Esophagus (tissue), 2 donors: ENCODE measurements at regions not wholly inside any gene's neighbourhood (a gene's known extent, or its start where the extent isn't known, plus 50 kb on each side); places are given as distances from the start of the nearest gene placed in this dataset.

Source experiments
- H3K27ac ChIP-seq, 2 donors: one replicate each; pipeline ENCODE4 v1.5.1; 2013; ENCODE audit warnings: low read depth in 2 of 2, mild to moderate bottlenecking in 2 of 2, inconsistent platforms in 1 of 2, low read length in 1 of 2, moderate library complexity in 1 of 2
- H3K27me3 ChIP-seq, 2 donors: one replicate each; pipeline ENCODE4 v1.6.1; 2013; ENCODE audit warnings: low read length in 2 of 2, control low read depth in 1 of 2, mild to moderate bottlenecking in 1 of 2; ENCODE audit not compliant: insufficient read depth in 2 of 2, control insufficient read depth in 1 of 2
- H3K36me3 ChIP-seq, 2 donors: one replicate each; pipeline ENCODE4 v1.6.1; 2013; ENCODE audit warnings: low read length in 1 of 2; ENCODE audit not compliant: control insufficient read depth in 2 of 2, insufficient read depth in 2 of 2
- H3K4me1 ChIP-seq, 2 donors: one replicate each; pipeline ENCODE4 v1.6.1; 2013; ENCODE audit warnings: low read length in 1 of 2; ENCODE audit not compliant: control insufficient read depth in 2 of 2, insufficient read depth in 2 of 2
- H3K4me3 ChIP-seq, 2 donors: one replicate each; pipeline ENCODE4 v1.5.1; 2013; ENCODE audit warnings: low read length in 2 of 2, mild to moderate bottlenecking in 2 of 2, low read depth in 1 of 2, moderate library complexity in 1 of 2
- H3K9me3 ChIP-seq, 2 donors: one replicate each; pipeline ENCODE4 v1.6.1; 2013; ENCODE audit warnings: mild to moderate bottlenecking in 2 of 2, low read depth in 1 of 2, low read length in 1 of 2, moderate library complexity in 1 of 2; ENCODE audit not compliant: control insufficient read depth in 2 of 2, insufficient read depth in 1 of 2
- WGBS, 2 donors: extraction: QIAGEN DNeasy Blood & Tissue Kit; methylation state at CpG; one replicate each; pipeline ENCODE4 v1.1.7; 2013; 5-methylcytosine and 5-hydroxymethylcytosine counted together
- donor health status: healthy with polysubstance abuse.
- donor health status: Bipolar disorder and iron deficiency.

GRCh38 chr3:18669374-18669773, 244.2 kb upstream of the SATB1 start:
- 73 to 87% methylated on average over 1 of the region's 1 CpG for WGBS, 2 donors
- Histone ChIP-seq H3K4me3 (no peak overlapping the region), H3K4me1 (no peaks in the 10 kb centered on the region), H3K27me3 (no peaks in the 10 kb centered on the region), H3K27ac (no peak overlapping the region), H3K9me3 (no peaks in the 10 kb centered on the region), H3K36me3 (no peaks in the 10 kb centered on the region)

DNA sequence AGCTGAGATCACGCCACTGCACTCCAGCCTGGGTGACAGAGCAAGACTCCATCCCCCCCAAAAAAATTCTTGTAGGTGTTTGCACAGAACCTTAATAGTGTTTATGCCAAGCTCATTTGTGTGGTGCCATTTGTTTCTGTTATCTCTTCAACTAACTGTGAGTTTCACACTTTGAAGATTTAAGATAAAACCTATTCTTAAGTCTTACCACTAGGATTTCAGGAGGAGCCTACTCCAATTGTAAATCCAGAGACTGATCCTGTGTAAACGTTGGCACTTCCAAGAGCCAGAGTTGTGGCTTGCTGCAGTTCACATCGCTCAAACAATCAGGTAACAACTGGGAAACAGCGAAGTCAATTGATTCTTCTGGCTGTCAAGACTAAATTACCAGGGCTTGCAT, 242.4 kb upstream of the SATB1 start:
- H3K27me3 ChIP-seq: no peaks in the 10 kb centered on the region
- no peak overlapping the region for H3K27ac ChIP-seq
- no peaks in the 10 kb centered on the region for H3K36me3 ChIP-seq
- 55 to 56% methylated on average over 4 of the region's 4 CpGs for WGBS, 2 donors
- no peaks in the 10 kb centered on the region for H3K4me1 ChIP-seq
- no peak overlapping the region for H3K4me3 ChIP-seq
- no peaks in the 10 kb centered on the region for H3K9me3 ChIP-seq

- Histone ChIP-seq H3K36me3 (no peaks in the 10 kb centered on the region), H3K4me1 (no peaks in the 10 kb centered on the region), H3K27ac (peak overlapping the region in 1 of 2 donors; percentile 22), H3K4me3 (no peak overlapping the region), H3K27me3 (no peaks in the 10 kb centered on the region), H3K9me3 (no peaks in the 10 kb centered on the region)
- WGBS, 2 donors: 54 to 61% methylated on average over 2 of the region's 2 CpGs
These were observed 241.5 kb upstream of the SATB1 start for GRCh38 chr3:18666655-18667054.

DNA sequence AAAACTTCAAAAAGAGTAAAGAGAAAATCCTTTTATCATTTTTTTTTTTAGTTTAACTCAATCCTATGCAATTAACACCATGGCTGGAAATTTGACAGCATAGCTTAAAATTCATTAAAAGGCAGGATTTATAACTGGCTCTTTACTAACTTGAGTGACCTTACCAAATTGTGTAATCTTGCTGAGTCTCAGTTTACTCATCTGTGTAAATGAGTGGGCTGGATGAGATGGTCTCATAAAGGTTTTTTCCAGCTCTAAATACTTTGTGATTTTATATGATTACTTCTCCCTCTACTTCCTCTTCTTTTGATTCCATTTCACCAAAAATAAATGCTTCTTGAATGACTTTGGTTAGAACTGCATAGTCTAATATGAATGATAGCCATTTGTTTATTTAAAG, 234.9 kb upstream of the SATB1 start:
- Histone ChIP-seq H3K4me3 (no peak overlapping the region), H3K9me3 (no peaks in the 10 kb centered on the region), H3K36me3 (no peaks in the 10 kb centered on the region), H3K4me1 (no peaks in the 10 kb centered on the region), H3K27me3 (no peaks in the 10 kb centered on the region), H3K27ac (no peak overlapping the region)

DNA sequence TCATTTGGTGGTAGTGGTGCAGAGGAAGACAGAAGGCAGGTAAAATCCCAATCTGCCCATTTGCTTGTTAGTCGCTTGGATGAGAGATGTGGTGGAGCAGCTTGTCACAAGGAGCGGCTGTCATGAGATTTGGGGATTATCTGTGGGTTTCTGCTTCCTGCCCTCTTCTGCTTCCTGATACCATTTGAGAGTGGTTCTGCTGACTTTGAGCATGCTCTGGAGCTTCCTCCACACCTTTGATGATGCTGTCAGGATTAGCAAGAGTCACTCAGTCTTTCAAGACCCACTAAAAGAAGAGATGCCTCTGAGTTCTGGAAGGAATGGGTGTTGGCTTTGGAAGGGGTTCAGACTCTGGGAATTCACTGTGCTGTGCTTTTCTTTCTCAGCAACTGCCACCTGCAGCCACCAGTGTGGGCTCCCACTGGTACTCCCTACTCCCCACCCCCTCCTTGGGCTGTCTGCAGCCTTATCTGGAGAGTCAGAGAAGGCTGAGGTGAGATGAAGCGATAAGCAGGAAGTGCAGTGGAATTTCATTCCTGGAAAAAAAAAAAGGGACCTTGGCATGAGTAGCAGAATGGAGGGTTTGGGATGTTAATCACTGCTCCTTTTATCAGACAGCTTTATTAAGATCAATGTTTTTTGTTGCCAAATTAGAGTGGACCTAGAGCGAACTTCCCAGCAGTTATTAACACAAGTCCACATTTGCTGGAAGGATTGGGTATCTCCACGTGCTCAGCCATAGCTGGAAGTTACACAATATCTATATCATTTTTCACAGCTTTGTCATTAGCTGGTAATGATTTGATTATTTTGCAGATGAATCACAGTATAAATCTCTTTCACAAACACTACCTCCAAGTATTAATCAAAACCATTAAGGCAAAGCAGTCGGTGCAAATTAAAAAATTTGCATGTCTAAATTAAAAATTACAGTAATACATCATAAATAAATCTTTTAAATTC, 233.0 kb upstream of the SATB1 start:
- Histone ChIP-seq H3K9me3 (no peaks in the 10 kb centered on the region), H3K27ac (peak overlapping the region in 1 of 2 donors; percentile 49), H3K36me3 (no peaks in the 10 kb centered on the region), H3K4me3 (no peak overlapping the region), H3K4me1 (no peaks in the 10 kb centered on the region), H3K27me3 (no peaks in the 10 kb centered on the region)
- 33 to 47% methylated on average over 6 of the region's 6 CpGs for WGBS, 2 donors

DNA sequence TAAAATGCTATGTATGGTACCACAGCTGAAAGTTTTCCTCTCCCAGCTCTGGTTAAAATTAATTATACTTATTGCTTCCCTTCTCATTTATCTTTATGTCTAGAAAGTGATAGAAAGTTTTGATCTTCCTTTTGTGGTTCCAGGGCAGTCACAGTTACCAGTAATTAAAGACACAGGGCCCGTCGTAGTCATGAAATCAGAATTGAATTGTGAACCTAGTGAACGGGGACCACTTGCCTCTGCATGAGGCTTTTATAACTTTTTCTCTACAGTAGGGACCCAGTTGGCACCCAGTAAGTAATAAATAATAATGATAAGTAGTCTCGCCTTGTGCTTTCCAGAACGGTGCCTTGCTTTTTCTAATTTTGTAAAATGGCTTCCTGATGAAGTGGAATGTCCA, 231.7 kb upstream of the SATB1 start:
- no peak overlapping the region for H3K4me3 ChIP-seq
- H3K36me3 ChIP-seq: no peaks in the 10 kb centered on the region
- 62 to 63% methylated on average over 5 of the region's 5 CpGs for WGBS, 2 donors
- no peaks in the 10 kb centered on the region for H3K27me3 ChIP-seq
- H3K9me3 ChIP-seq: no peaks in the 10 kb centered on the region
- H3K4me1 ChIP-seq: no peaks in the 10 kb centered on the region
- no peak overlapping the region for H3K27ac ChIP-seq

DNA sequence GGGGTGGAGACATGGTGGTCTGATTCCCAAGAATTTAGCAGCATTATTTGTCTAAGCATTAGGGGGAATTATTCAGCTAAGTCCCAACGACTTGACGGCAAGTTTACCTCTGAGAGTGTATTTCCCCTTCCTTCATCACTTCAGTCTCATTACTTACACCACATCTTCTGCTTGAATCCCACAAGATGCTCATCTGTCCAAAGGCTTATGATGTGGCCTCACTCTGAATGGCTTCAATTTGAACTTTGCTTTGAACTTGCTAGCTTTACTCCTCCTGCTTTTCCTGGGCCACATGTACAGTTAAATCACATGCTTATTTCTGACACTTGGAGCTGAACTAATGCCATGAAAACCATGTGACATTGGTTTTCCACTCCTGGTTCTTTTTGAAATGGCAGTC, 231.3 kb upstream of the SATB1 start:
- no peaks in the 10 kb centered on the region for H3K36me3 ChIP-seq
- H3K27ac ChIP-seq: no peak overlapping the region
- H3K27me3 ChIP-seq: no peaks in the 10 kb centered on the region
- H3K4me3 ChIP-seq: no peak overlapping the region
- H3K9me3 ChIP-seq: no peaks in the 10 kb centered on the region
- 48 to 66% methylated on average over 2 of the region's 2 CpGs for WGBS, 2 donors
- H3K4me1 ChIP-seq: no peaks in the 10 kb centered on the region

DNA sequence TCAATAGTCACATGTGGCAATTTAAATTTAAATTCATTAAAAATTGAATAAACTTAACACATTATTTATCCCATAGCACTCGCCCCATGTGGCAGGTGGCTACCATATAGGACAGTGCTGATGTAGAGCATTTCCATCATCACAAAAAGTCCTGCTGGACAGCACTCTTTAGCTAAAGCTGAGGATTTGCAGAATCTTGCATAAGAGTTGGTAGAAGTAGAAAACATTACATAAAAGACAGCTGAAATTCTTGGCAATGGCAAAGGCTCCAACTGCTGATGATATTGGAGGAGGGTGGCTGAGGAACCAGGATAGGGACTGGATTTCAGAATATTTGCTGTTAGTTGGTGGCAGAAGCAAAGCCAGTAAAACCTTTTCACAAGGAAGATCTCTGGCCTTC, 230.7 kb upstream of the SATB1 start:
- no peak overlapping the region for H3K4me3 ChIP-seq
- no peaks in the 10 kb centered on the region for H3K36me3 ChIP-seq
- H3K9me3 ChIP-seq: no peaks in the 10 kb centered on the region
- H3K27ac ChIP-seq: no peak overlapping the region
- H3K27me3 ChIP-seq: no peaks in the 10 kb centered on the region
- H3K4me1 ChIP-seq: no peaks in the 10 kb centered on the region
- 73 to 82% methylated on average over 1 of the region's 1 CpG for WGBS, 2 donors

- 74 to 79% methylated on average over 3 of the region's 3 CpGs for WGBS, 2 donors
These were observed 227.6 kb upstream of the SATB1 start for GRCh38 chr3:18652781-18653180.

GRCh38 chr3:18650731-18651130, 225.6 kb upstream of the SATB1 start:
- H3K9me3 ChIP-seq: no peaks in the 10 kb centered on the region
- WGBS, 2 donors: 81 to 85% methylated on average over 5 of the region's 5 CpGs
- no peak overlapping the region for H3K4me3 ChIP-seq
- H3K4me1 ChIP-seq: no peaks in the 10 kb centered on the region
- no peak overlapping the region for H3K27ac ChIP-seq
- H3K36me3 ChIP-seq: no peaks in the 10 kb centered on the region
- no peaks in the 10 kb centered on the region for H3K27me3 ChIP-seq

More at GRCh38 chr3:18652781-18653180, 227.6 kb upstream of the SATB1 start:
- Histone ChIP-seq H3K4me3 (no peak overlapping the region), H3K27me3 (no peaks in the 10 kb centered on the region), H3K36me3 (no peaks in the 10 kb centered on the region), H3K27ac (no peak overlapping the region), H3K9me3 (no peaks in the 10 kb centered on the region), H3K4me1 (no peaks in the 10 kb centered on the region)
